CMK (cell line): ENCODE measurements at regions not wholly inside any gene's neighbourhood (a gene's known extent, or its start where the extent isn't known, plus 50 kb on each side); places are given as distances from the start of the nearest gene placed in this dataset.

Source experiments
- DNase-seq: peaks from one replicate; pipeline ENCODE4 v3.0.0-alpha.2; 2010; ENCODE audit warnings: low read depth

DNA sequence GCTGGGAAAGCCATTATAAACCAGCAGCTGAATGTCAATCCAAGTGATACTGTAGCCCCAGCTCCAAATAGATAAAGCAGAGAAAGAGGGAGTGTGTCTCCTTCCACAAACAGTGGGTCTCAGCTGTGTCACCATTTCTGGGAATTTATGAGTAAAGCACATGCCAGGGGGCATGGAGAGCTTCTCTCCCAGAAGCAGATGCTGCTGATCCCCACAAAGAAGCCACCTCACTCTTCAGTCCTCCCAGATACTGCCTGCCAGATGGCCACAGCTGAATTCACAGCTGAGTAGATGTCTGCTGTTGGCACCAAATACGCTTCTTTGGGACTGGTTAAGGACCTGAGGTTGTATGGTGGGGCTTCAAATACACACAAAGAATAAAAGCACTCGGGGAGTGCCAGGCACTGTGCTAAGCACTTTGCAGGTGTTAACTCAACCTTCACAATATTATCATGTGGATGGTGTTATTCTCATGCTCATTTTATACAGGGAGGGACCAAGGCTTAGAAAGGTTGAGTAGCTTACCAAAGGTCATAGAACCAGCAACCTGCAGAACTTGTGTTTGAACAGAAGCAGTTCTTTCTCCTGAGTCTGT lies 298.3 kb downstream of the CDH11 start:
- DNase-seq = no peak

DNA sequence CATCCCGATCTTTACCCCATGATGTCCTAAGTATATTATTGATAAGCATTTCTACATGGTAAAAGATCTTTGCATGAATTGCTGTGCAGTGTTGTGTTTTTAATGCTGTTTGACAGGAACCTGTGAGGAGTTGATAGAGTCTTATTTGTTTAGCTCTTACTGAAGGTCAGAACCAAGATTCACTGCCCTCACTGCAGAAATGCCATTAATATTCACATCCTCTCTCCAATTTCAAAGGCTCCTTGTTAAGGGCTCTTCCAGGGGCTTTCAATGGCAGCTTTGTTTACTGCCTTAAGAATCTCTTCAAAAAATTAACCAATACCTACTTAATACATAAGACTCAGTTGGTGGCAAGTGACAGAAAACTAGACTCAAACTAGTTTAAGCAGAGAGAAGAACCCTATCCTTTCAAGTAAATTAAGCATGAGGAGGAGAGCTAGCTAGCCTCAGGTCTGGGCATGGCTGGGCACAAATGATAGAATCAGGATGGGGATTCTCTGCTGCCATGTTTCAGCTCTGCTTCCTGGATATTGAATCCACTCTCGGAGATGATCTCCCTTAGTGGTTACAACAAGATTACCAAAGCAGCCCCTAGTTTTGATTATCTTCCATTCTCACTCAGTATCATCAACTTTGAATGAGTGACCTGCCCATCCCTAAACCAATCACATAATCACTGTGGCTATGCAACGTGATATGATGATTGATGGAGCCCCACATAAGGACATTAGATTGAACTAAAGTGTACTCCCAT lies 311.8 kb downstream of the CDH11 start:
- DNase-seq = no peak

DNA sequence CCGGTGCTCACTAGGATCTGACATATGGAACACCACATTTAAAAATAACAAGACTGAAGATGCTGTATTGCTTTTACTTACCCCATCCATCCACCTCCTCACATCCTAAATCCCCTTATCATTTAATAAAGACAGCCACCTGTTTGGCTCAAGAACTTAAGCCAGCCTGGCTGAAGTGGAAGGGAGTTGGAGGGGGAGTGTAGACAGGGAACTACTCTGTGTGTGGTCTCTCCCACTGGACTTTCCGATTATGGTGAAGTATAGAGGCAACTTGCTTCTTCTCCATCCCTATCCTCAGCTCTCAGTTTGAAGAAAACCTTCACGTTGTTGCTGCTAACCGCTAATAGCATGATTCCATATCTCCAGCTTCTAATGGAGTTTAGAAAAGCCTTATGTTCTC lies 313.4 kb downstream of the CDH11 start:
- no peak for DNase-seq

DNA sequence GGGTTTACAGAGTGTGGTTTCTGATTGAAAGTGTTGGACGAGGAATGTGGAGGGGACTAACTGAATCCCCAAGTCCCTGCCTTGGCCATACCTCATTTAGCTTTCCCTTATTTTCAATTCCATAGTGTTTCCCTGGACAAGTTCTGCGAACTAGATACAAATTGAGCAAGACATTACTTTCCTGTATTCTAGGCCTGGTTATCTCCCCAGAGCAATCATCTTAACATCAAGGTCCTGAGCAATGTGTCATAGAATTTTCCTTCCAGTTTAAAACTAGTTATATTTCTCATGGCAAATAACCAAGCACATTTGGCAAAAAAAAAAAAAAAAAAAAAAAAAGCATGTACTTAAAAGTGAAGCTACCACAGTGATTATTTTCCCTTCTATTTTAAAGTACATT lies 330.1 kb downstream of the CDH11 start:
- no peak for DNase-seq

DNA sequence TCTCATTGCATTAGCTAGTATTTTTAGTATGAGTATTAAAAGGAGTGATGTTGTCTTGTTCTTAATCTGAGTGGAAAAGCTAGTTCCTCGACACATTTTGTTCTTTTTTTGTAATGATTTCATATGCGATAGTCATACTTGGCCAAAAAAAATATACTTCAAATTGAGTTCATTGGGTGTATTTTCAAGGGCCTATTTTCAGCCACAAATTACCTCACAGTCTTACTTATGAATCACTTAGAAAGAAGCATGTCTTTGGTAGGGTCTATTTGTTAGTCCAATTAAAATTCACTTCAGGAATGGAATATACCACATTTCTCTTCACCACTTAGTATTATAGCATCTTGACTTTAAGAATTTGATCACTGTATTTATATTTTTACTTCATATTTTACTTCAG lies 337.2 kb downstream of the CDH11 start:
- no peak for DNase-seq

DNA sequence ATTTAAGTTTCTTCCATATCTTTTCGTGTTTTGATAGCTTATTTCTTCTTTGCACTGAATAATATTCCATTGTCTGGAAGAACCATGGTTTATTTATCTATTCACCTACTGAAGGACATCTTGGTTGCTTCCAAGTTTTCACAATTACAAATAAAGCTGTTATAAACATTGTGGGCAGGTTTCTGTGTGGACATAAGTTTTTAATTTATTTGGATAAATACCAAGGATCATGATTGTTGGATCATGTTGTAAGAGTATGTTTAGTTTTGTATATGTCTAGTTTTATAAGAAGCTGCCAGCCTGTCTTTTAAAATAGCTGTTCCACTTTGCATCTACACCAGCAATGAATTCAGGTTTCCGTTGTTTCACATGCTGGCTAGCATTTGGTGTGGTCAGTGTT lies 339.4 kb downstream of the CDH11 start:
- DNase-seq = no peak

DNA sequence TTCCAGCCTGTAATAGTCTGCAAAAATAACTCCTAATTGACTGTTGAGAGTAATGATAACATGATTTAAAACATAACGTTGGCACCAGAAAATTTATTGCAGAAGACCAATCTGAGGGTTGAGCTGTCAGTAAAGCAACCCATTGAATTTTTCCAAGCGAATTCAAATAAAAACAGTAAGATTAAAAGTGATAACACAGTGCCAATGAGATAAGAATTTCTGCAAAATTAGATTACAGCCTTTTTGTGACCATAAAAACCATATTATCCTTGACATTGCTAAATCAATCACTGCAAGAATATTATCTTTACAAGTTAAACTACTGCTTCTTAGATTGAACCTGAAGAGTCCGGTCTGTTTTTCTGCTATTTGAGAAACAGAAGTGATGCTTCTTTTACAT lies 341.4 kb downstream of the CDH11 start:
- no peak for DNase-seq

DNA sequence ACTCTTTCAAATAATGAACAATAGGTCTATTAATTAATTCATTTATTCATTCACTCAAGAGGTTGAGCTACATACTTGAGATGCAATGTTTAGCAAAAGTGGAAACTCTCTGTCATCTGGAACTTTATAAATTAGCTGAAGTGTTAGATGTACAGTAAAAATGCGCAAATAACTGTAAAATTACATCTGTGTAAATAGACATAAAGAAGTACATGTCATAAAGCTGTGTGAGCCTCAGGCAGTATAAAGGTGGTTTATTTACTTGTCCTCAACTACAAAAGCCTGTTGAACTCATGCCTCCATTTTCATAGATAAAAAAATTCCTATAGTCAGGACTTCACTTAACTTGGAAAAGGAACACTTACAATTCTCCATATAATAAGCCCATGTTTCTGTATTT lies 343.1 kb downstream of the CDH11 start:
- DNase-seq = no peak

DNA sequence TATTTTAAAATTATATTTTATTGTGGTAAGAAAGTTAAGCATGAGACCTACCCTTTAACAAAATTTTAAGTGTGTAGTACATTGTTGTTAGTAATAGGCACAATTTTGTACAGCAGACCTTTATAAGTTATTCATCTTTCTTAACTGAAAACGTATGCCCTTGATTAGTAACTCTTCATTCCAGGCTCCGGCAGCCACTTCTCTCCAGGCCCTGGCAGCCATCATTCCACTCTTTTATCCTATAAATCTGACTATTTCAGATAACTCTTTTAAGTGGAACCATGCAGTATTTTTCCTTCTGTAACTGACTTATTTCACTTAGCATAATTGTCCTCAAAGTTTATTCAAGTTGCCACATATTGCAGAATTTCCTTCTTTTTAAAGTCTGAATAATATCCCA lies 348.2 kb downstream of the CDH11 start:
- DNase-seq = no peak

DNA sequence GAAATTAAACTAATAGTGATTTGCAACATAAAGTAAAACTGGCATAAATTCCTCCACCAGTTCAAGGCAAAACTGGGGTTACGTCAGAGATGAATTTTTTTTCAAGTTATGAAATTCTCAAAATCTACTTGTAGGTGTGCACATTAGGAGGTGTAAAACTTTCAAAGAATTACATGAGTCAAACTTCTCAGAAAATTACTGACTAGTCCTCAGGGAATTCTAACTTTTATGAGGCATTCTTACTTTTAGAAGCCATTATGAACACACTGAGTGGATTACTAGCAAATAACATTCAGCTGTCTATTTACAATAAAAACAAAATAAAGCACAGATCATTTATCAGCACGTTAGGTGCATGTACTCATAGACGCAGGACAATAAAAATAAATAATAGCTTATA lies 348.7 kb downstream of the CDH11 start:
- no peak for DNase-seq

DNA sequence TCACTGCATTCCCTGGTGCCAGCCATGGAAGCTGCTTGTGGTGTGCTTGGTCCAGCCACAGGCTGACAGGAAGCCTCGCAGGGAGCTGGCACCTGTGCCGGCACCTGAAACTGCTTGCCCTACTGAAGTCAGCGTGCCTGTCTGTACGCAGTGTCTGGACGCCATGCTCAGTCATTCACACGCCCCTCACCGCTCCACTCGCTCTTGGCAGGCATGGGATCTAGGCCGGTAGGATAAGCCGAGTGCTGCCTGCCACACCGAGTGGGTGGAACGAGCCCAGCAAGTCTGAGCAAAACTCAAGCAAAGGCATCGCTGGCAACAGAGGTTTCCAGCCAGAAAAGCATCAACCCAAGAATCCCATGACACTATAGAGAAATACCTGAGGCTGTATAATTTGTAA lies 350.6 kb downstream of the CDH11 start:
- no peak for DNase-seq

DNA sequence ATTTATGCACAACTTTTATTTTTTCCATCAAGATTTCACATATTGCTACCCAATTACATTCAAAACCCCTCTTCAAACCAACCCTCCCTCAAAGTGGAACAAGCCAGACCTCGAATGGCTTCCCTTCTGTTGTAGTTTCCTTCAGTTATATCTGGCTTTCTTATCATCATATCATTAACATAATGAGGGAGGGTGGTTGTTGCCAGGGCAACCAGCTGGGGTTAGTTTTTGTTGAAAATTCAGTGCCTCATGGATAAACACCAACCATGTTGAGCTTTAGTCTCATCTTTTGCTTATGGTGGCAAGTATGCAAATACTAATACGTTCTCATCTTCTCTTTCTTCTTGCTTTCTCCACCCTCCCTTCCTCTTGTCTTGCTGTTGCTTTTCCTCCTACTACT lies 359.7 kb downstream of the CDH11 start:
- no peak for DNase-seq

DNA sequence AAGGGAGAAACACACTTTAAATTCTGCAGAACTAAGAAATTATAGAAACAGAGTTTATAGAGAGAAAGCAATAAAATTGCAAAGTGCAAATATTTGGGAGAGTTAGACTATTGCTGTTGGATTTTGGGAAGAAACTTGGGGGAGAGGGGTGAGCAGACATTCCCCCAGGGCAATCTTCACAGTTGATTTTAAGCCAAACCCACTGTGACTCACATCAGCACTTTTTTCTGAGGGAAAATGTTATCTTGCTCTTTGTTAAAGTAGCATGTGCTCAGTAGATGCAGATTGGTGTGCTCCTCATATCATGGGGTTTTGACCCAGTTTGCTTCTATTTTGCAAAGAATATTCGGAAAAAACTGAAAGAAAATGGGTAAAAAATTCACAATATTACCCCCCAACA lies 367.6 kb downstream of the CDH11 start:
- DNase-seq = no peak

DNA sequence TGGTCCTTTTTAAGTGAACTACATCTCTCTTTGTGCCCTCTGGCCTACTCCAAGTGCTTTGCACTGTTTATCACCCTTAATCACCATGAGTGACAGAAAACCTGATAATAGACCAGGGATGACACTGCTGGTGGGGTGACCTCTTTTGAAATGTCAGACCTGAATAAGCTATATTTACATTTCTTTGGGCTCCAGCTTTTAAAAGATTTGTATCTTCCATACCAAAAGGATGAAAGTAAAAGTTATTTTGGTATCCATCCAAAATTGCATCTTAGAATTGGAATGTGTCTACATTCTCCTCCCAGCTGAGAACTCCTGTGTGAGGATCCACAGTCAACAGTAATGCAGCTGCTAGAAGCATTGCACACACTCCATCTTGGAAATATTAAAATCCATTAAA lies 370.0 kb downstream of the CDH11 start:
- no peak for DNase-seq

DNA sequence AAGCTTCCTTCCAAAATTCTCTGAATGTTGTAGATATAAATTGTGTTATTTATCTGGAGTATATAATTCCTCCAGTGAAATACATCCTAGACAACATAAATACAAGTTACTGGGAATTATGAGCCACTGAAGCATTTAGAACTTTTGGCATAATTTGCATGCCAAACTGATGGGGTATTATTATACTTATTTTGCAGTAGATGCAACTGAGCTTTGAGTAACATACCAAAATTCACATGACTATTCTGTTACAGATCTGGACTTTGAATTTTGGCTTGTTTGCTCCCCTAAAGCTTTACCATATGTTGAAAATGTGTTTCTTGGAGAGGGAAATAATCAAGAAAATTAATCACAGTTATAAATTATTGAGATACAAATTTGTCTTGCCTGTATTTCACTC lies 372.5 kb downstream of the CDH11 start:
- DNase-seq = no peak

DNA sequence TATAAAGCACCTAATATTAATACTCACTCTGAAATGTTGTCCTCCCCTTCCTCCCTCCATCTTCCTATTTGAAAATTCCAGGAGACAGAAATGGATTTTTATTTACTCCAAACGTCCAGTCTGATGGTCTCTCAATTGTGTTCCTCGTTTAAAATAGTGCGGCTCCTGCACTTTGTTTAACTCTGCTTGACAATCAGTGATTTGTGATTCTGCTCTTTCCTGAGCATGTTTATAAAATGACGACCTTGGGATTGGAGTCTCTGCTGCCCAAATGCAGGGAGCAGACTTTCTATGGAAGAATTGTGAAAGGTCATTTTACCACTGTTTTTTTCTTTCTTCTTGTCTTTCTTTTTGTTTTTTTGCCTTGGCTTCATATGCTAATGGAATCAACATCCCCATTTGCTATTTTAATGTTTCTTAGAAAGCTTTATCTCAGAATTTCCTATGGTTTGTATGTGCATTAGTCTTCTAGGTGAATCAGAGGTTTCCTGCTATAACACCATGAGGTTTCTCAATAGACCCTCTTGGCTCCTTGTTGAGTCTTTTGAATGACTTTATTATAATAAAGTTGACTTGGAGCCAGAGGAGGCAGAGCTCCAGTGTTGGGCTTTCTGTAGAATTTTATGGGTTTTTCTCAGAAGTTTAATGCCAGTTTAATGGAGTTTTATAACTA lies 376.5 kb downstream of the CDH11 start:
- DNase-seq = no peak

DNA sequence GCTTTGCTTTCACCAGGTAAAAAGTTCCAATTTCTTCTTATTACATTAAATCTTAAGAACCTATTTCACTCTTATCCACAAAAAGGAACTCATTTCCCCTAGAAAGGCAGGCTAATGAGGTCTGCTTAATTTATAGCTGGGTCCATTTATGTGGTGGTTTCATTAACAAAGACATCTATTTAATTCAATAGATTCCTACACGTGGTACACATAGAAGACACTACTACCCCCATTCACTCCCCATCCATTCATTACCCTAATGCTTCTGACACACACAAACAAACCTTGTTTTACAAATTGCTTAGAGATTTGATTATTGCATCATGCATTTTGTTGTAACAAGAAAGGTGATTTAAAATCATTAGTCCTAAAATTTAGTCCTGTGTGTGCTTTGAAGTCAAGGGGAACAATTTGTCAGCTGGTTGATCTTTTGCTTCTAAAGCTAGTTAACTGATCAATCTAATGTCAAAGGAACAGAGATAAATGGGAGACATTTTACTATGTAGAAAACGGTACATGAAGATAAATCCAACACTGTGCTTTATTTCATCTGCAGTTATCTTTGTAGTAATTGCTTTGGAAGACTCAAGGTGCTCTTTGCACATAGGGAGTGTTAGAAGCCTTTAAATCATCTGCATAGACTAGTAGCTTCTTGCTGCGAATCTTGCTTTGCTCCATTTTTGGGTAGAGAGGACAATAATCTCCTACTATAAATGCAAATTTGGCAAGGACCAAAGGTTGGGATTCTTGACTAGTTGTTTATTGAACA lies 379.2 kb downstream of the CDH11 start:
- DNase-seq = no peak

DNA sequence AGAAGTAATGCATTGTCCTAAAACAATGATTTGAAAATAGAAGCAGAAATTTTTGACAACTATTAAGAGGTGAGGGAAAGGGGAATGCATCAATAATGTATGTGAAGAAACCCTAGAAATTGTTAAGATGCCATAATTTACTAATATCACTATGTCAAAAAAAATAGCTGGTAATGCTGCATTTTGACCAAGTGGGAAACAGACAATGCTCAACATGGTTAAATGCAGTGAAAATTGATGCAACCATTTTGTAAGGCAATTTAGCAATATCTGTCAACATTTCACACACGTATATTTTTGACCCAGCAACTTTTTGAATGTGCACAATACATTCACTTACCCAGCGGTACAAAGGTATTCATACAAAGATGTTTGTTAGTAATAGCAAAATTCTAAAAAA lies 381.6 kb downstream of the CDH11 start:
- DNase-seq = no peak

DNA sequence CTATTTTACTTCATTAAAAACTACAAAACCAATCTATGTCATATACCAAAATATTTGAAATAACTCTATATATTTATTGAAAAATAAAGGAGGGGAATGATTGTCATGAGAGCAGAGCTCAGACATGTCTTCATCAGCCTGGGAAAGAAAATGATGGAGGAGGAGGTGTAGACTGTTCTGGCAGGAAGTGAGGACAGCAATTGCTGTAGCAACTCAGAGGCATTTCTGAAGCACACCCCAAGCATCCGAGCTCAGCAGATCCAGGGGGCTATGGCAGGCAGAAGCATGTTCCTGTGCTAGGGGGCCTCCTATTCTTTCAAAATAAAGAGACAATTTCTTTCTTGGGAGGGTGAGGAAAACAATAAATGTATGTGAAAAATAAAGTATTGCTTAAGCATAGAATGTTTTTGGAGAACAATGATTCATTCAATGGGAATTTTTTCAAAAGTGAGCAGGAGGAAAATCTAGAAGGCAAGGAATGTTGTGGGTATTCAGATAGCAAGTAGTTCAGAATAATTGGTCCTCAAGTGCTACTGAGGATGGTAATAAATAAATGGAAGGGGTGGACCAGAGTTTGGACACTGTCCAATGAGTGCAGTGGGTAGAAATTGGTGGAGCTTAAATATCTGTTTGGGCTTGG lies 383.4 kb downstream of the CDH11 start:
- no peak for DNase-seq

DNA sequence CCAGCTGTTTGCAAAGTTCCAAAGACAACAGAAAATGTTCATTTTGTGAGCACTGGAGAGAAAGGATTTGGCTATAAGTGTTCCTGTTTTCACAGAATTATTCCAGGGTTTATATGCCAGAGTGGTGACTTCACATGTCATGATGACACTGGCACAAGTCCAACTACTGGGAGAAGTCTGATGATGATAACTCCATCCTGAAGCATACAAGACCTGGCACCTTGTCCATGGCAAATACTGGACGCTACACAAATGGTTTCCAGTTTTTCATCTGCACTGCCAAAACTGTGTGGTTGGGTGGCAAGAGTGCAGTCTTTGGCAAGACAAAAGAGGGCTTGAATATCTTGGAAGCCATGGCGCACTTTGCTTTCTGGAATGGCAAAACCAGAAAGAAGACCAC lies 385.0 kb downstream of the CDH11 start:
- no peak for DNase-seq

DNA sequence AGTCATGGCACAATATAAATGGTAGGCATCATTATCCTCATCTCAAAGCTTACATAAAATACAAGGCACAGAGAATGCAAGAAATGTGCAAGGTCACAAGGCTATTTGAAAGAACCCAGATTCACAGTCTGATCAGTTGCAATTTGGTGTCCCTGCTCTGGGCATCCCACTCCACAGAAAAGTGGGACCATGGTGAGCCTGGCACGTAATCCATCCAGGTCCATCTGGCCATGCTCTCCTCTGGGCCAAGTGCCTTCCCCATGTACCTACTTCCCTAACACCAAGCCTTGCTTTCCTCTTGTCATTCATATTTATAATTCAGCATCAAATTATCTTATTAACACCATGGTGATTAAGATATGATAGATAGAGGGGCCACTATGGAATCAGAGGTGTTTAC lies 390.0 kb downstream of the CDH11 start:
- DNase-seq = no peak

DNA sequence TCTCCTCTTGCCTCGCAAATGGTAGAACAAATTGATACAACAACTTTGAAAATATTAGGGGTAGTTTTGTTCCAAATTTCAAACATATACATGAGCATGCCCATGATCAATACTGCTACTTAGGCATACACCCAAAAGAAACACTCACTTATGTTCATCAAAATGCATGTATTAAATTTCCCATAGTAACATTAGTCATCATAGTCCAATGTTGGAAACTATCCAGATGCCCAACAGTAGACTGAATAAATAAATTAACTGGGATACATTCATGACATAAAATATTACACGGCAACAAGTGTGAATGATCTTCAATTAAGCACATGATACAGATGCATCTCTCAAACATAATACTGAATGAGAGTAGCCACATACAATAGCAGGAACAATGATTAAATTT lies 391.6 kb downstream of the CDH11 start:
- no peak for DNase-seq
